Epithelial cell of esophagus (primary cell): ENCODE measurements at regions not wholly inside any gene's neighbourhood (a gene's known extent, or its start where the extent isn't known, plus 50 kb on each side); places are given as distances from the start of the nearest gene placed in this dataset.

ENCODE experiments used
- DNase-seq: peaks from one replicate; pipeline ENCODE4 v3.0.0; 2010; ENCODE audit warnings: low read depth
- H3K4me3 ChIP-seq: 2 replicates; pipeline ENCODE4 v1.5.1; 2011; ENCODE audit warnings: mild to moderate bottlenecking, low read length, control low read depth
- CTCF ChIP-seq: IDR thresholded peaks from 2 replicates; pipeline ENCODE4 v1.5.1; 2011; ENCODE audit warnings: low read depth, mild to moderate bottlenecking, low read length, control low read depth, inconsistent platforms; ENCODE audit not compliant: insufficient read depth; ENCODE audit errors: missing control alignments

- no peak for TF ChIP-seq CTCF
- DNase-seq = no peak
- no peak overlapping the region for H3K4me3 ChIP-seq
Observed at GRCh38 chr2:235115521-235115920, 163.7 kb downstream of the SH3BP4 start.

- peak; percentile 39 for DNase-seq
Observed at GRCh38 chr2:235116885-235117492, 165.2 kb downstream of the SH3BP4 start.

GRCh38 chr2:235126768-235127167, 175.0 kb downstream of the SH3BP4 start:
- no peak for TF ChIP-seq CTCF
- no peak for DNase-seq
- no peak overlapping the region for H3K4me3 ChIP-seq

More at GRCh38 chr2:235116885-235117492, 165.2 kb downstream of the SH3BP4 start:
- peak; percentile 47 for TF ChIP-seq CTCF
- no peak overlapping the region for H3K4me3 ChIP-seq

GRCh38 chr2:235127931-235128330, 176.1 kb downstream of the SH3BP4 start:
- DNase-seq = no peak
- no peak for TF ChIP-seq CTCF
- no peak overlapping the region for H3K4me3 ChIP-seq

- no peak overlapping the region for H3K4me3 ChIP-seq
- TF ChIP-seq CTCF = no peak
- peak; percentile 34 for DNase-seq
Observed at GRCh38 chr2:235129850-235130249, 178.0 kb downstream of the SH3BP4 start.

- no peak for TF ChIP-seq CTCF
- no peak overlapping the region for H3K4me3 ChIP-seq
- no peak for DNase-seq
Observed at GRCh38 chr2:235131334-235132305, 179.8 kb downstream of the SH3BP4 start.
